Type B pancreatic cell (in vitro differentiated cells): ENCODE measurements at regions not wholly inside any gene's neighbourhood (a gene's known extent, or its start where the extent isn't known, plus 50 kb on each side); places are given as distances from the start of the nearest gene placed in this dataset.

Experiments used
- DNase-seq: peaks from one replicate; pipeline ENCODE4 v3.0.0; 2021; ENCODE audit warnings: mixed read lengths; ENCODE audit not compliant: unreplicated experiment; ENCODE audit errors: extremely low spot score
- H3K27ac Mint-ChIP-seq: 2 replicates; pipeline ENCODE4 v1.8.0; 2021; ENCODE audit warnings: mild to moderate bottlenecking, mixed read lengths
- H3K27me3 Mint-ChIP-seq: 2 replicates; pipeline ENCODE4 v1.8.0; 2021; ENCODE audit warnings: mixed read lengths
- H3K36me3 Mint-ChIP-seq: 2 replicates; pipeline ENCODE4 v1.8.0; 2021; ENCODE audit warnings: mixed read lengths
- H3K4me1 Mint-ChIP-seq: one replicate; pipeline ENCODE4 v1.8.0; 2021; ENCODE audit warnings: mixed read lengths; ENCODE audit not compliant: unreplicated experiment
- H3K4me3 Mint-ChIP-seq: 2 replicates; pipeline ENCODE4 v1.8.0; 2021; ENCODE audit warnings: mild to moderate bottlenecking, mixed read lengths
- H3K9me3 Mint-ChIP-seq: 2 replicates; pipeline ENCODE4 v1.8.0; 2021; ENCODE audit warnings: mixed read lengths
- TF ChIP-seq, protein P1 (sequence below): fragments of 200-600 bp; sonication (generic); conservative IDR thresholded peaks from 2 replicates; pipeline ENCODE4 v1.5.0; 2021; ENCODE audit warnings: antibody characterized with exemption, mild to moderate bottlenecking

DNA sequence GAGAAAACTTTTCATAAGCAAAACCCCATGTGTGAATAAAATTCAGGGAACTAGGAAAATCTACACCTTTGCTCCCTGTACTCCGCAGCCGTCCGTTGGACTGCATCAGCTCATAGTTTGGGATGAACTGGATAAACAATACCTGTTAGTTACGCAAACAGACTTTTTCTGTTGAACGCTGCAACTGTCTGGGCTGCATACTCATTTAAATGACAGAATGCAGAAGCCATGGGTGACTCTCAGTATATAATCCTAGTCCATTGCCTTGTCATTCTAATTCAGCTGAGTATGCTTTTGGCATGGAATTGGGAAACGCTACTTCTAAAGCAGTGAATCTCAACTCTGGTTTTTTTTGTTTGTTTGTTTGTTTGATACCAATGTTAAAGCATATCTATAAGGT is 151.6 kb downstream of the SLITRK1 start:
- Mint-ChIP-seq H3K4me3 (no peak overlapping the region), H3K27me3 (no peaks in the 10 kb centered on the region), H3K27ac (no peak overlapping the region), H3K9me3 (no peaks in the 10 kb centered on the region), H3K36me3 (no peaks in the 10 kb centered on the region), H3K4me1 (no peaks in the 10 kb centered on the region)
- TF ChIP-seq, protein P1, sequence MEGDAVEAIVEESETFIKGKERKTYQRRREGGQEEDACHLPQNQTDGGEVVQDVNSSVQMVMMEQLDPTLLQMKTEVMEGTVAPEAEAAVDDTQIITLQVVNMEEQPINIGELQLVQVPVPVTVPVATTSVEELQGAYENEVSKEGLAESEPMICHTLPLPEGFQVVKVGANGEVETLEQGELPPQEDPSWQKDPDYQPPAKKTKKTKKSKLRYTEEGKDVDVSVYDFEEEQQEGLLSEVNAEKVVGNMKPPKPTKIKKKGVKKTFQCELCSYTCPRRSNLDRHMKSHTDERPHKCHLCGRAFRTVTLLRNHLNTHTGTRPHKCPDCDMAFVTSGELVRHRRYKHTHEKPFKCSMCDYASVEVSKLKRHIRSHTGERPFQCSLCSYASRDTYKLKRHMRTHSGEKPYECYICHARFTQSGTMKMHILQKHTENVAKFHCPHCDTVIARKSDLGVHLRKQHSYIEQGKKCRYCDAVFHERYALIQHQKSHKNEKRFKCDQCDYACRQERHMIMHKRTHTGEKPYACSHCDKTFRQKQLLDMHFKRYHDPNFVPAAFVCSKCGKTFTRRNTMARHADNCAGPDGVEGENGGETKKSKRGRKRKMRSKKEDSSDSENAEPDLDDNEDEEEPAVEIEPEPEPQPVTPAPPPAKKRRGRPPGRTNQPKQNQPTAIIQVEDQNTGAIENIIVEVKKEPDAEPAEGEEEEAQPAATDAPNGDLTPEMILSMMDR = no peak
- DNase-seq = no peak

DNA sequence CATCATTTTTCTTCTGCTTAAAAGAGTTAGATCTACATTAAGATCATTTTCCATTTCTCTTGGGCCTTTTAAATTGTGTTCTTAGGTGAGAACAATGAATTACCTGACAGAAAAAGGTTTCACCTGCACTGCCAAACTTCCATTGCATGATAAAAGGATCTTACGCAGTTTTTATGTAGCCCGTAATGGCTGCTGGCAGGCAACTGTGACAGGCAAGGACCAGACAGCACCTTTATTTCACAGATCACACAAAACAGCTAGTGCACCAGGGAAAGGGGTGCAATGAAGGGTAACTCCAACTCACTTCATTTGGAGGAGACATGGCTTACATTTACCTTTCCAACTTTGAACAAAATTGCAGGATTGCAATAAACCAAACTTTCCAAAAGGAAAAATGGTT is 159.8 kb downstream of the SLITRK1 start:
- no peaks in the 10 kb centered on the region for H3K36me3 Mint-ChIP-seq
- H3K9me3 Mint-ChIP-seq = no peaks in the 10 kb centered on the region
- no peak overlapping the region for H3K4me3 Mint-ChIP-seq
- no peak overlapping the region for H3K27ac Mint-ChIP-seq
- H3K4me1 Mint-ChIP-seq = no peaks in the 10 kb centered on the region
- no peak for DNase-seq
- no peaks in the 10 kb centered on the region for H3K27me3 Mint-ChIP-seq
- TF ChIP-seq, protein P1 = no peak

DNA sequence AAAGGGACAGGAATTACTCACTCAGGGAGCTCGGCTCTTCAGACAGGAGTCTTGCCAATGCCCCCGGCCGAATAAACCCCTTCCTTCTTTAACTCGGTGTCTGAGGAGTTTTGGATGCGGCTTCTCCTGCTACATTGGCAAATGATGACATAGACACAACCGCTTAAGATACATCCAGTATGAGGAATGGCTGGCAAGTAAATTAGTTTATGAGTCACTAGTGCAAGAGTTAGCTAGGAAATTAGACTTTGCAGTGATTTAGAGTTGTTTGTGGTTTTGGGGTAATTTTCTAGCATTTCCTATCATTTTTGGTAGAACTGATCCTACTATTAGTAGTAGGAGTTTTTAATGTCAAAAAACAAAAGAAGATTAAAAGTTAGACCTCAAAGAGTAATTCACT is 166.2 kb downstream of the SLITRK1 start:
- Mint-ChIP-seq H3K4me3 (no peak overlapping the region), H3K27ac (no peak overlapping the region)
- DNase-seq = no peak

DNA sequence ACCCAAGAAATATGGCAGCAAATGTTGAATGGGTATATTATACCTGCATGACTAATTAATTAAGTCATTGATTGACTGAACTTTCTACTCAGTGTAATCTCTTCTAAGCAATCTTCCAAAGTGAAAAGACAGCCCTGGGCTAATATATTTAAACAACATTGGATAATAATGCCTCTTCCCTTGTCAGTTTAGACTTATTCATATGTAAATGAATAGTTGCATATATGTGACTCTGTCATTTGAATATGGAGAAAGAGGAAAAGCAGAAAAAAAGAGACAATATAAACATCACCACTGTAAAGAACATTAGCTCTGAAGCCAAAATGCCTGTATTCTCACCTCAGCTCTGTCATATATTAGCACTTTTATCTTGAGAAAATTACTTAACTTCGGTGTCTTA is 168.0 kb downstream of the SLITRK1 start:
- no peaks in the 10 kb centered on the region for H3K4me1 Mint-ChIP-seq
- H3K36me3 Mint-ChIP-seq = no peaks in the 10 kb centered on the region
- H3K27me3 Mint-ChIP-seq = no peaks in the 10 kb centered on the region
- no peak for DNase-seq
- H3K9me3 Mint-ChIP-seq = no peaks in the 10 kb centered on the region
- H3K4me3 Mint-ChIP-seq = no peak overlapping the region
- no peak overlapping the region for H3K27ac Mint-ChIP-seq
- TF ChIP-seq, protein P1 = no peak

More for the DNA sequence above, 166.2 kb downstream of the SLITRK1 start:
- Mint-ChIP-seq H3K36me3 (no peaks in the 10 kb centered on the region), H3K4me1 (no peaks in the 10 kb centered on the region), H3K27me3 (no peaks in the 10 kb centered on the region), H3K9me3 (no peaks in the 10 kb centered on the region)
- TF ChIP-seq, protein P1 = no peak

DNA sequence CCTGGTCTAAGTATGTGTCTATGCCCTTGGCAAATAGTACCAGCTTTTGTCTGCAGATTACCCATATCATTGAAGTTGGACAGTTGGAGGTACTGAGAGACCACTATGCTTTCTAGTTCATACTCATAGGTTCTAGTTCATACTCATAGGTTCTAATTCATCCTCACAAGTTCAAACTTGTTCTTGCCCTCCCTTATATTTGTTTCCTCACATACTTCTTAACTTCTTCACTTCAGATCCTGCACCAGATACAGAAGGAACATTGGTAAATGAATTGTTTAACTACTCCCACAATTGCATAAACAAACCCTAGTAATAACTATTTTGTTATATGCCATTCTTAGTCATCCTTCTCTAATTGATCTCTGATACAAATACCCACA is 172.2 kb downstream of the SLITRK1 start:
- no peak for DNase-seq
- TF ChIP-seq, protein P1 = no peak
- Mint-ChIP-seq H3K9me3 (no peaks in the 10 kb centered on the region), H3K4me1 (no peaks in the 10 kb centered on the region), H3K27me3 (no peaks in the 10 kb centered on the region), H3K4me3 (no peak overlapping the region), H3K27ac (no peak overlapping the region), H3K36me3 (no peaks in the 10 kb centered on the region)
